ENCODE measurements at regions not wholly inside any gene's neighbourhood (a gene's known extent, or its start where the extent isn't known, plus 50 kb on each side); places are given as distances from the start of the nearest gene placed in this dataset.
"Not testable (repeated sequence)": the region's sequence is repeated elsewhere in the genome, so short reads cannot be mapped to it uniquely, and the experiment has no call there.

GRCh38 chrY:14344648-14345333, 179.5 kb upstream of the NLGN4Y start:
- DNase-seq (ENCODE audit: low spot score in 2 of 2), result no peak

GRCh38 chrY:14351590-14351989, 172.7 kb upstream of the NLGN4Y start:
- no peak for DNase-seq (ENCODE audit: low spot score in 2 of 2)
- no peak for FAIRE-seq

More at GRCh38 chrY:14344648-14345333, 179.5 kb upstream of the NLGN4Y start:
- FAIRE-seq, result no peak

- FAIRE-seq (no peak), DNase-seq (ENCODE audit: low spot score in 2 of 2) (no peak)
Measured at GRCh38 chrY:14356154-14356553, 168.2 kb upstream of the NLGN4Y start.

- FAIRE-seq (no peak), DNase-seq (ENCODE audit: low spot score in 2 of 2) (no peak)
Measured at GRCh38 chrY:14360748-14361500, 163.4 kb upstream of the NLGN4Y start.

GRCh38 chrY:14373608-14374007, 150.7 kb upstream of the NLGN4Y start:
- no peak for DNase-seq (ENCODE audit: low spot score in 2 of 2)
- no peak for FAIRE-seq

- FAIRE-seq, result no peak
- no peak for DNase-seq (ENCODE audit: low spot score in 2 of 2)
Measured at GRCh38 chrY:14378217-14378616, 146.1 kb upstream of the NLGN4Y start.

- DNase-seq (ENCODE audit: low spot score in 2 of 2), result not testable (repeated sequence)
Measured at GRCh38 chrY:14410549-14411030, 113.7 kb upstream of the NLGN4Y start.

GRCh38 chrY:14411334-14411733, 113.0 kb upstream of the NLGN4Y start:
- no peak for DNase-seq (ENCODE audit: low spot score in 2 of 2)
- FAIRE-seq, result no peak

More at GRCh38 chrY:14410549-14411030, 113.7 kb upstream of the NLGN4Y start:
- not testable (repeated sequence) for FAIRE-seq

GRCh38 chrY:14436546-14436945, 87.8 kb upstream of the NLGN4Y start:
- no peak for FAIRE-seq

GRCh38 chrY:14437626-14438025, 86.7 kb upstream of the NLGN4Y start:
- FAIRE-seq (no peak), DNase-seq (ENCODE audit: low spot score in 2 of 2) (no peak)

More at GRCh38 chrY:14436546-14436945, 87.8 kb upstream of the NLGN4Y start:
- no peak for DNase-seq (ENCODE audit: low spot score in 2 of 2)

GRCh38 chrY:14438395-14438794, 85.9 kb upstream of the NLGN4Y start:
- no peak for FAIRE-seq
- DNase-seq (ENCODE audit: low spot score in 2 of 2), result no peak

- FAIRE-seq (no peak), DNase-seq (ENCODE audit: low spot score in 2 of 2) (no peak)
Measured at GRCh38 chrY:14444550-14444949, 79.8 kb upstream of the NLGN4Y start.

- no peak for DNase-seq (ENCODE audit: low spot score in 2 of 2)
- no peak for FAIRE-seq
Measured at GRCh38 chrY:14468151-14468683, 56.1 kb upstream of the NLGN4Y start.

GRCh38 chrY:14472421-14472820, 51.9 kb upstream of the NLGN4Y start:
- DNase-seq (ENCODE audit: low spot score in 2 of 2) (no peak), FAIRE-seq (no peak)

GRCh38 chrY:14473320-14473719, 51.0 kb upstream of the NLGN4Y start:
- FAIRE-seq, result no peak
- no peak for DNase-seq (ENCODE audit: low spot score in 2 of 2)

All from frontal cortex (tissue), 3 donors.